Thymus (tissue), 11 donors: ENCODE measurements at regions not wholly inside any gene's neighbourhood (a gene's known extent, or its start where the extent isn't known, plus 50 kb on each side); places are given as distances from the start of the nearest gene placed in this dataset.
"Not testable (repeated sequence)": the region's sequence is repeated elsewhere in the genome, so short reads cannot be mapped to it uniquely, and the experiment has no call there.

ENCODE experiments used
- DNase-seq, 9 donors: peaks; one replicate each; pipeline ENCODE4 v3.0.0-alpha.2; 2013; ENCODE audit warnings: low spot score in 9 of 9, low read depth in 6 of 9, missing footprints in 1 of 9
- H3K27ac ChIP-seq, 2 donors: one replicate each; pipeline ENCODE4 v1.5.1; 2013; ENCODE audit warnings: control low read depth in 1 of 2, low read depth in 1 of 2, low read length in 1 of 2, mild to moderate bottlenecking in 1 of 2, moderate library complexity in 1 of 2
- H3K27me3 ChIP-seq, 2 donors: one replicate each; pipeline ENCODE4 v1.5.1; 2013; ENCODE audit warnings: low read length in 1 of 2; ENCODE audit not compliant: control insufficient read depth in 2 of 2, insufficient read depth in 1 of 2
- H3K36me3 ChIP-seq, 2 donors: one replicate each; pipeline ENCODE4 v1.5.1; 2013; ENCODE audit warnings: low read length in 1 of 2, mild to moderate bottlenecking in 1 of 2, moderate library complexity in 1 of 2; ENCODE audit not compliant: control insufficient read depth in 2 of 2, insufficient read depth in 2 of 2
- H3K4me1 ChIP-seq, 2 donors: one replicate each; pipeline ENCODE4 v1.5.1; 2013; ENCODE audit warnings: low read length in 2 of 2; ENCODE audit not compliant: control insufficient read depth in 2 of 2, insufficient read depth in 2 of 2
- H3K4me3 ChIP-seq, 2 donors: one replicate each; pipeline ENCODE4 v1.5.1; 2013; ENCODE audit warnings: low read length in 2 of 2, control low read depth in 1 of 2, mild to moderate bottlenecking in 1 of 2
- H3K9me3 ChIP-seq, 2 donors: one replicate each; pipeline ENCODE4 v1.5.1; 2013; ENCODE audit warnings: low read length in 1 of 2, mild to moderate bottlenecking in 1 of 2; ENCODE audit not compliant: control insufficient read depth in 2 of 2, insufficient read depth in 1 of 2
- WGBS: extraction: QIAGEN DNeasy Blood & Tissue Kit; methylation state at CpG from one replicate; pipeline ENCODE4 v1.1.7; 2013; 5-methylcytosine and 5-hydroxymethylcytosine counted together
- donor health status: healthy.

- no peak for DNase-seq
- no peaks in the 10 kb centered on the region for H3K9me3 ChIP-seq
- H3K27me3 ChIP-seq: no peaks in the 10 kb centered on the region
- H3K27ac ChIP-seq: no peak overlapping the region
- H3K4me1 ChIP-seq: no peaks in the 10 kb centered on the region
- H3K36me3 ChIP-seq: peaks cover 0 to under 1% of the 10 kb centered on the region in 2 donors
- no peak overlapping the region for H3K4me3 ChIP-seq
- 77% methylated on average over 6 of the region's 6 CpGs for WGBS
Observed at GRCh38 chrY:7382988-7383387, 471.4 kb upstream of the AMELY start.

- Histone ChIP-seq H3K9me3 (no peaks in the 10 kb centered on the region), H3K27me3 (no peaks in the 10 kb centered on the region), H3K36me3 (peaks cover 0 to 18% of the 10 kb centered on the region in 2 donors), H3K4me3 (no peak overlapping the region), H3K4me1 (no peaks in the 10 kb centered on the region), H3K27ac (no peak overlapping the region)
- DNase-seq: no peak
Observed at GRCh38 chrY:7377091-7377490, 465.5 kb upstream of the AMELY start.

GRCh38 chrY:7374485-7374884, 462.9 kb upstream of the AMELY start:
- not testable (repeated sequence) for H3K4me1 ChIP-seq, H3K27ac ChIP-seq, DNase-seq, H3K27me3 ChIP-seq, H3K9me3 ChIP-seq, H3K4me3 ChIP-seq
- 98% methylated on average over 4 of the region's 4 CpGs for WGBS
- peaks cover 0 to 18% of the 10 kb centered on the region in 2 donors for H3K36me3 ChIP-seq

GRCh38 chrY:7371953-7372352, 460.4 kb upstream of the AMELY start:
- WGBS: 98% methylated on average over 4 of the region's 4 CpGs
- H3K36me3 ChIP-seq, H3K27ac ChIP-seq, H3K9me3 ChIP-seq, H3K4me1 ChIP-seq, H3K4me3 ChIP-seq, H3K27me3 ChIP-seq, DNase-seq: not testable (repeated sequence)

- not testable (repeated sequence) for H3K4me1 ChIP-seq, H3K27me3 ChIP-seq, H3K27ac ChIP-seq, H3K9me3 ChIP-seq, H3K4me3 ChIP-seq, DNase-seq, H3K36me3 ChIP-seq
- 97% methylated on average over 6 of the region's 6 CpGs for WGBS
Observed at GRCh38 chrY:7371026-7371425, 459.5 kb upstream of the AMELY start.

GRCh38 chrY:7359520-7359919, 448.0 kb upstream of the AMELY start:
- Histone ChIP-seq H3K27me3 (no peaks in the 10 kb centered on the region), H3K9me3 (no peaks in the 10 kb centered on the region), H3K27ac (no peak overlapping the region), H3K4me1 (no peaks in the 10 kb centered on the region), H3K4me3 (no peak overlapping the region), H3K36me3 (peaks cover 0 to 12% of the 10 kb centered on the region in 2 donors)
- WGBS: 95% methylated on average over 4 of the region's 4 CpGs
- DNase-seq: no peak

- Histone ChIP-seq H3K4me1 (no peaks in the 10 kb centered on the region), H3K36me3 (peaks cover 0 to 7% of the 10 kb centered on the region in 2 donors), H3K27me3 (no peaks in the 10 kb centered on the region), H3K27ac (no peak overlapping the region), H3K9me3 (no peaks in the 10 kb centered on the region), H3K4me3 (no peak overlapping the region)
- WGBS: 90% methylated on average over 1 of the region's 1 CpG
- DNase-seq: no peak
Observed at GRCh38 chrY:7358103-7358752, 446.7 kb upstream of the AMELY start.

- not testable (repeated sequence) for H3K4me3 ChIP-seq, DNase-seq, H3K36me3 ChIP-seq, H3K27ac ChIP-seq, H3K27me3 ChIP-seq, H3K4me1 ChIP-seq, H3K9me3 ChIP-seq
- WGBS: 97% methylated on average over 6 of the region's 6 CpGs
Observed at GRCh38 chrY:7355891-7356290, 444.3 kb upstream of the AMELY start.

- no peaks in the 10 kb centered on the region for H3K27me3 ChIP-seq
- H3K27ac ChIP-seq: no peak overlapping the region
- 47% methylated on average over 7 of the region's 7 CpGs for WGBS
- no peaks in the 10 kb centered on the region for H3K36me3 ChIP-seq
- no peaks in the 10 kb centered on the region for H3K4me1 ChIP-seq
- no peaks in the 10 kb centered on the region for H3K9me3 ChIP-seq
- peak in 3 of 9 donors; percentile 13 to 34 (median 26) for DNase-seq
- no peak overlapping the region for H3K4me3 ChIP-seq
Observed at GRCh38 chrY:7344661-7345060, 433.1 kb upstream of the AMELY start.

GRCh38 chrY:7343261-7343660, 431.7 kb upstream of the AMELY start:
- Histone ChIP-seq H3K4me3 (no peak overlapping the region), H3K27me3 (no peaks in the 10 kb centered on the region), H3K4me1 (peaks cover 0 to 4% of the 10 kb centered on the region in 2 donors), H3K9me3 (no peaks in the 10 kb centered on the region), H3K27ac (no peak overlapping the region), H3K36me3 (no peaks in the 10 kb centered on the region)
- WGBS: 89% methylated on average over 4 of the region's 4 CpGs
- DNase-seq: no peak
